ENCODE measurements at regions not wholly inside any gene's neighbourhood (a gene's known extent, or its start where the extent isn't known, plus 50 kb on each side); places are given as distances from the start of the nearest gene placed in this dataset.

DNA sequence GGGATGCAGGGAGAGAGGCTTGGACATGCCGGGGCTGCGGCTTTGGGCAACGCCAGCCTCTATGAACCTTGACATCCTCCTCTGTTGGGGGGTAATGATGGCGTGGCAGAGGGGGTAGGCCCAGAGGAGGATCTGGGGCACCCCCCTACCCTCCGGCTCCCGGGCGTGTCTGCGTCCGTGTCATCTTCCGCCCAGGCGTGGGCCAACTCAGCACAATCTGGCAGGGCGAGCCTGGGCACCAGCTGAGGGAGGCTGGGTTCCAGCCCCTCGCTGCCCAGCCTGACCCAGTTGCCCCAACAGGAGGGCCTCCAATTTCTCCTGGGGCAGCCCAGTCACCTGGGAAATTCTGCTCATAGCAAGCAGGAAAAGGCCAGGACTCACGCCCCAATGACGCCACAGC, 62.9 kb upstream of the IL17B start:
- DNase-seq, result no peak

GRCh38 chr5:149441194-149441753, 62.2 kb upstream of the IL17B start:
- no peak for DNase-seq

GRCh38 chr5:149439899-149440542, 60.9 kb upstream of the IL17B start:
- DNase-seq, result no peak

DNA sequence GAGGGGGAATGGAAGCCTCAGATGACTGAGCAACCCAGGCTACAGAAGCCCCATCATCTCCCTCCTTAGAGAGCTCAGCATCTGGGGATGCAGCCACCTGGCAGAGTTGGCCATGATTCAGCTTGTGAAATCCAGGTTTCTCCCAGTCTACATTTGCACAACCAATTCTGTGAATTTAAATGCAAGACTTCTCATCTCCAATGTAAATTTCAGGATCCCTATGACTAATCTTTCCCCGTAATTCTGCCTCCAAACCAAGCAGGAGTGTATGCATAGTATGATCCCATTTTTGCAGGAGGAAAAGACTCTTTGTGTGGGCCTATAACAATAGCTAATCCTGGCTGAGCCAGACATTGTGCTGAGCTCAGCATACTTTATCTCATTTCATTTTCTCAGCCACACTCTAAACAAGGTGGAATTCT, 59.6 kb upstream of the IL17B start:
- DNase-seq, result no peak

- no peak for DNase-seq
Measured at GRCh38 chr5:149438281-149438680, 59.2 kb upstream of the IL17B start.

DNA sequence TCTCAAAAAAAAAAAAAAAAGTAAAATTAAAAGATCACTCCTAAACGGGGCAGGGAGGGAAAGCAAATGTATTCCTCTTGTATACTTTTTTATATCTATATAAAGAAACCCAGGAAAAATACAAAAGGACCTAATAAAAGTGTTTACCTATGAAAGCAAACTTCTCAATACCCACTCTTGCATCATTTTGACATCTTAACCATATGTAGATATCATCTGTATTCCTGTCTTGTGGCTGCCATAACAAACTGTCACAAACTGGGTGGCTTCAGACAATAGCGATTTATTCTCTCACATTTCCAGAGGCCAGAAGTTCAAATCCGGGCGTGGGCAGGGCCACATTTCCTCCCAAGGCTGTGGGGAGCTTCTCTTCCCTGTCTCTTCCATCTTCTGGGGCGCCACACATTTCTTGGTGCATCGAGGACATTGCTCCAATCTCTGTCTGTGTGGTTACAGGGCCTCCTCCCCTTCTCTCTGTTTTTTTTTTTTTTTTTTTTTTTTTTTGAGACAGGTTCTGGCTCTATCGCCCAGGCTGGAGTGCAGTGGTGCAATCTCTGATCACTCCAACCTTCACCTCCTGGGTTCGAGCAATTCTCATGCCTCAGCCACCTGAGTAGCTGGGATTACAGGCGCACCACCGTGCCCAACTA, 58.4 kb upstream of the IL17B start:
- DNase-seq, result no peak

DNA sequence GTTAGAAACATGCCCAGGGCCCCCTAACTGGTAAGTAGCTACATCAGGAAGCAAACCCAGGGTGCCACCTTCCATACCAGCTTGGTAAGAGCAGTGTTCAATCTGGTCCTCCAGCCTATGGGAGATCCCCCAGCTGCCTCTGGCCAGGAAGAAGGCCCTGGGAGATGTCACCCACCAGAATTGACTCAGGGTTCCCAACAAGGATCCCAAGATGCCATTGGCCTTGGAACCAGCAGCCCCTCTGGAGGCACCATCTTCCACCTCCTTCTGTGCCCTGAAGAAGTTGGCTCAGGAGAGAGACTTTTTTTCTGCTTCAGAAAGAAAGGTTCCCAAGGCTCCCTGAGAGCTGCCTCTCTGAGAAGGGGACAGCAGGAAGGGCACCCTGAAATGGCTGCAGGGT, 56.6 kb upstream of the IL17B start:
- no peak for DNase-seq

- DNase-seq, result no peak
Measured at GRCh38 chr5:149435015-149435376, 55.9 kb upstream of the IL17B start.

GRCh38 chr5:149434162-149435014, 55.3 kb upstream of the IL17B start:
- DNase-seq, result peak; percentile 45

DNA sequence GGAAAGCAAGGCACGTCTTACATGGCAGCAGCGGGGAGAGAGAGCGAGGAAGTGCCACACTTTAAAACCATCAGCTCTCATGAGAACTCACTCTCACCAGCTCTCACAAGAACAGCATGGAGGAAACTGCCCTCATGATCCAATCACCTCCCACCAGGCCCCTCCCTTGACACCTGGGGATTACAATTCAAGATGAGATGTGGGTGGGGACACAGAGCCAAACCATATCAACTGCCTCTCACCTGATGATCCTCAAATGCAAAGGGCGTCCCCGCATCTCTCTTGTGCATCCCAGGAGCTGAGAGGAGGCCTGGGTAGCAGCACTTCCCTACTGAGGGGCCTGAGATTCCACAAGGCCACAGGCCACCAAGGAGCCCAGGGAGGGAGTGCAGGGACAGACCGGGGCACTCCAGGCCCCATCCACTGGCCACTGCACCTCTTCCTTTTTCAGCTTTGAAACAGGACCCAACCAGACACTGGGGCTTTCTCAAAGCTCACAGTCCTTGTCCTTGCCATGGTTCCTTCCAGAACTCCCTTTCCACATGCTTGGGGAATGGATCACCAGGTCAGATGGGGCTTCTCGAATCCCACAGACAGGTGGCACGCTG, 54.5 kb upstream of the IL17B start:
- no peak for DNase-seq

DNA sequence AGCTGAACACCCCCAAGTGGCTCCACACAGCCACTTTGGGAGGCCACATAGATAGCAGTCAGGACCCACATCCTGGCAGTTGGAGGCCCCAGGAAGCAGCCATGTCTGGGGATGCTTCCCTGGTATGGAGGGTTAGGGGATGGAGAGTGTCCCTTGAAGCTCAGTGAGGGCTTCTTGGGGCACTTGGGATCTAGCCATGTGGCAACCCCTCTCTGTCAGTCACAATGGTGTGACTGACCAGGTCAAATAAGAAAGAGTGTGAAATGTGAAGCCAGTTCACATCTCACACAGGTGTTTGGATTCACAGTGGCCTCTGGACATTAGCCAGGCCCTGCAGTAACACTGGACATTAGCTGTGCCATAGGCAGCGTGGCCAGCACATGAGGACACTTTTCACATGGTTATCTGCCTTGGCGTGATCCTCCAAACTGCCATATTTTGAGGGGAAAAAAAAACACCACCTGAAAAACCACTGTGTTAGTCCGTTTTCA, 53.9 kb upstream of the IL17B start:
- no peak for DNase-seq

GRCh38 chr5:149432376-149432775, 53.3 kb upstream of the IL17B start:
- DNase-seq, result no peak

- no peak for DNase-seq
Measured at GRCh38 chr5:149429839-149430721, 51.0 kb upstream of the IL17B start.
